HG03520 (cell line): ENCODE measurements at regions not wholly inside any gene's neighbourhood (a gene's known extent, or its start where the extent isn't known, plus 50 kb on each side); places are given as distances from the start of the nearest gene placed in this dataset.
"Not testable (repeated sequence)": the region's sequence is repeated elsewhere in the genome, so short reads cannot be mapped to it uniquely, and the experiment has no call there.

ENCODE experiments used
- ATAC-seq: cut with Tn5 transposase; IDR thresholded peaks from one replicate; pipeline ENCODE4 v1.9.1; 2021; ENCODE audit warnings: mild to moderate bottlenecking, moderate library complexity; ENCODE audit not compliant: unreplicated experiment

GRCh38 chr5:158607088-158607487, 492.6 kb downstream of the EBF1 start:
- no peak for ATAC-seq

GRCh38 chr5:158606233-158606632, 493.5 kb downstream of the EBF1 start:
- ATAC-seq, result no peak

GRCh38 chr5:158602981-158603380, 496.7 kb downstream of the EBF1 start:
- ATAC-seq, result no peak

GRCh38 chr5:158601118-158601517, 498.6 kb downstream of the EBF1 start:
- no peak for ATAC-seq

DNA sequence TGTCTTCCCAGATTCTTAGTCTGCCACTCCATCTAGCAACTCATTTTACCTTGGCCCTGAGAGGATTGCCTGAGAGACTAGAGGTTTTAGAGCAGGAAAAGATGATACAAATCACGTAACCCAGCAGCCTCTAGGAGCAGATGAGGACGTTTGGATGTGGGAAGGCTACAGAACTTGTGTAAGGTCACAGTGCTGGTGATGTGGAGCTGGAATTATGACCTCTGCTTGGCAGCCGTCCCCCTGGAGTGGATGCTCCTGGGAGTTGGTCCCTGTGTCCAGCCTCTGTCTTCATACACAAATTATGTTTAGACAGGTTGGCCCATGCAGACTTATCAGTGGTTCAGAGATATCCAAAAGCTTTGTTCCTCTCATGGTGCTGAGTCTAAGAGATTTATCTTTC, 499.0 kb downstream of the EBF1 start:
- ATAC-seq, result no peak

DNA sequence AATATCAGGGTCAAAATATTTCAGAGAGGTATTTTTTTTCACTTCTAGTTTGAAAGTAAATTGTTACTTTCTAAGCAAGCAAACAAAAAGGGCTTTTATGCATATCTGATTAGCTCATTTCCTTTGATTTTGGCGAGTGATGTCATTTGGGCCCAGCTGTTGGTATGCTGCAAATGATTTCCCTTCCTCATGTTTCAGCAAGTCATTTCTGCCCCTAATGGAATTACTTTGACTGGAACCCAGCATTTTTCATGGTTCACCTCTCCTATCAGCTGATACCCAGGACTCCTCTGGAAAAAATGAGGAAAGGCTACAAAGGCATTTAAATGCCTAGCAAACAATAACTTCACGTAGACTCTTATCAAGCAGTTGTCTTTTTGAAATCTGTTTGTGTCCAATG, 500.6 kb downstream of the EBF1 start:
- no peak for ATAC-seq

- no peak for ATAC-seq
Measured at GRCh38 chr5:158594595-158595242, 505.0 kb downstream of the EBF1 start.

DNA sequence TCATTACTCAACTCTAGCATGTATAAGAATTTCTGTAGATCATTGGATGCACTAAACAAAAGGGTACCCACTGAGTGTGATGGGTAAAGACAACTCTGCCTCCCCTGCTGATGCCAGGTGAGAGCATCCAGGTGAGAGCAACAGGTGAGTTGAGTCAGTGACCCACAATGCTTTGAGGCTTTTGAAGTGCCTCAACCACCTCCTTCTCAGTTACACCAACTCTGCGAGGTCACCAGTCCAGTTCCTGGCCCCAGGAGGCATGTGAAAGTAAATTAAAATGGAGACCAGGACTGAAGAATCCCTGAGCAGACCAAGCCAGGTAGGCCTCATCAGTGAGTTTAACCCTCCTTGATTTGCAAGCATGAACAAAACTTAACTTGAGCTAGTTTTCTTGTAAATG, 505.8 kb downstream of the EBF1 start:
- ATAC-seq, result no peak

- ATAC-seq, result no peak
Measured at GRCh38 chr5:158591301-158591863, 508.3 kb downstream of the EBF1 start.

DNA sequence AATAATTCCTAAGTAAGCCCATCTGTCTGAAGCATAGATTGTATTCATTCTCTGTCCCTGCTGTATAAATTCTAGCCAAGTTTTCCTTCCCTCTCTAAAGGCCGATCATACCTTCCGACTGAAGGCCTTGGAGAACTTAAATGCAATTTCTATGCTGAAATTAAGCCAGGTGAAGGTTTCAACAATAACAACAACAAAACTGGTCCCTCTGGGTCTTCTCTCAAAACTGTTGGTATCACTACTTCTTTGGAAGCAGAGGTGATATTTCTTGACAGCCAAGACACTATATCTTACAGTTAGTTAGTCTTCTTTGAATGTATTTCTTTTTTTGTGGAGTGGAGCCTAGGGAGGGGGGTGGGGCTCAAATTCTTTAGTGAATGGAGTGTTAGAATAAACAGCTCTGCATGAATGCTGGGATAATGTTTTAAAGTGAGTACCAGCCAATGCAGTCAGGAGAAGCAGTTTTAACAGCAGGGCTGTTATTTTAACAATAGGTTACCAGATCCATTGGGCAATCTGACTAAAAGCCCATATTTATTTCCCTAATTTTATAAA, 508.9 kb downstream of the EBF1 start:
- no peak for ATAC-seq

GRCh38 chr5:158589939-158590338, 509.8 kb downstream of the EBF1 start:
- ATAC-seq, result no peak

DNA sequence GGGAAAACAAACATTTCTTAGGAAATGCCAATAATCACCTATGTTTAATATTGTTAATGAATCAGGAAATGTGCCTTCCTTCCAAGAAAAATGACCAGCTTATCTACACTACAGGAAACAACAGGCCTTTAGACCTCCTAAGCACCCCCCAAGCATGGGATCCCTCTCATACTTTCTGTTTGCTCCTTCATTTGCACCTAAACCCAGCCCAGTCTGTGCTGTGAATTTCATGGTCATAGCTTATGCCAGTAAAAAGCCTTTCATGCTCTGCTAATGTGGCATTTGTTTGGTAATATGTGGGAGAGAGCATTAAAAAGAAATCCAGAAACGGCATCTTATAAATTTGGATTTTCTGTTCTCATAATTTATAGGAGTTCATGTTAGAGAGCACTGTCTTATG, 511.1 kb downstream of the EBF1 start:
- ATAC-seq, result no peak

GRCh38 chr5:158586054-158586453, 513.7 kb downstream of the EBF1 start:
- no peak for ATAC-seq

- ATAC-seq, result not testable (repeated sequence)
Measured at GRCh38 chr5:158582669-158583068, 517.0 kb downstream of the EBF1 start.

- no peak for ATAC-seq
Measured at GRCh38 chr5:158573829-158574228, 525.9 kb downstream of the EBF1 start.

- no peak for ATAC-seq
Measured at GRCh38 chr5:158570502-158570901, 529.2 kb downstream of the EBF1 start.

GRCh38 chr5:158569534-158569933, 530.2 kb downstream of the EBF1 start:
- no peak for ATAC-seq

DNA sequence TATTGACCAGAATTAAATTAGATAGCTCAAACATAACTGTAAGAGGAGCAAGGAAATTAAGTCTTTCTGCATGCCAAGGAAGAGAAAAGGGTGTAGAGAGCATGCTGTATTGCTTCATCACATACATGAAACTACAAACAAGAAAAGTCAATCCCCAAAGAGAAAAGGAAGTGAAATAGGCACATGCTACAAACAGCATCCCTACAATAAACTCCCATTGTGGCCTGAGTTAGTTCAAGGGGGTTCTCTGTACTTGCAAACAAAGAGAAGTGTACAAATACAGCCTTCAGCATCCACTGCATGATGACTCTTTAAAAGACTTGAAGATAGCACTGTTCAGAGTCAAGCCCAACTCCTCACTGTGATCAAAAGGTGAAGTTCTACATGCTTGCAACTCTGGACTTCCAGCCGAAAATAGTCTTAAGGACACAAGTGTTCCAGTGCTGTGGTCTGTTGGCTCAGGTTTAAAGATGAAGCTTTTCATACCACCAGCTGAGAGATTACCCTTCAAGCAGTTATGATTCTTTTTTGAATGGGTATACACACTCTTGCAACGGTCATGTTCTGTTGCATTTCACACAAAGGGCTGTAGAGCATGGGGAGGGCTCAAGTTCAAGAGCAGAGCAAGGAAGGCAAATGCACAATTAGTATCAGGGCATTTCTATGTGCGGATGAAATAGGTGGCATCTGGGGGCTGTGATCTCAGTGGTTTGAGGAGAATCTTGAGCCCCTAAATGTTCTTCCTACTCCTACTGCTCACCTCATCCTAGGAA, 534.5 kb downstream of the EBF1 start:
- no peak for ATAC-seq

DNA sequence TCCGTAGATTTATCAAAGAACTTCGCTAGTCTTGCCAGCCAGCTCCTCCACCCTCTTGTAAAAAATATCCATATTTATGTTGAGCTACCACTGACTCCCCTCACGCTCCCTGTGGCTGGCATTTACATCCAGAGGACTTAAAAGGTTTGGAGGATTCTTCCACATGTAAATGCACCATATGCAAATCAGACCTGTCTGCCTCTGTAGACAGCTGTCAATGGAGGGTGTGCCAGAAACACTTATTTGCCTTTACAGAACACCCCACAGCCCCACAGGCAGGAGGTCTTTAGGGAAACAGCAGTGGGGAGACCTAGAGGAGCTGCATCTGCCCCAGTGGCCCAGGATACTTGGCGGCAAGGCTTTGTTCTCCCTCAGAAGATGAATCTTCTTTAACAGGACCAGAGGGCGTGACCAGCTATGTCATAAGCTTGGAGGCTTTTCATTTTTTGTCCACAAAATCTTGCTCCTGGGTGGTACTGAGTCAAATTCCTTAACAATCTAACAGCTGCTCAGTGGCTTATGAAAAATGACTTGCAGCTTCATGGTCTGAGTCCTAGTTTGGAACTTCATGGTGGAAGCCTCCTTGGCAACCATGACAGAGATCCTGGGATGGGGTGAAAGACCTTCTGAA, 535.8 kb downstream of the EBF1 start:
- no peak for ATAC-seq

DNA sequence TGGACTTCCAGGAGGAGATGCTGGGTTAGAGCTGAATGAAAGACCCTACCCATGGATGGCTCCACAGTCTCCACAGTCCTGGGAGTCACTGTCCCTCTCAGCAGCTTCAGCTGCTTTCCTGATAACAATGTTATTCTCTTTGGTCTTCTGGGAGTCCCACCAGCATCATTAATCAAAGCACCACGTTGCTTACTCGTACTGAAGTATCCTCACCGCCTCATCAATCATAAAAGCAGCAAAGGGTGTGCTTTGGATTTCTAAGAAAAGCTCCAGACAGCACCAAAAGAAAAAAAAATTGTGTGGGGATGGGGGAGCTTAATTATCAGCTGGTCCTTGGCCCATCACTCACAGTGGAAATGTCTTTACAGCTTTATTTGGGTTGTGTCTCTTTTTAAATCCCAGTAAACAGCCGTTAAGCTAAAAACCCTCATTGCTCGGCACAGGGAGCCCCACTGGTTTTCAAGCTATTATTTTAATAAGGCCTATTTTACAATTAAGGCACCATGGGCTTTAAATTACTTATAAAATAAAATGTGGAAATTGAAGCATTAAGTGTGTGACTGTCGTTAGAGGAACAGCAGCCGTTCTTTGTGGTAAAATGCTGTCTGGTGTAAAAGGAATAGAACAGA, 538.0 kb downstream of the EBF1 start:
- no peak for ATAC-seq

- peak; percentile 92 for ATAC-seq
Measured at GRCh38 chr5:158560170-158560569, 539.5 kb downstream of the EBF1 start.
